WI38 (cell line): ENCODE measurements at regions not wholly inside any gene's neighbourhood (a gene's known extent, or its start where the extent isn't known, plus 50 kb on each side); places are given as distances from the start of the nearest gene placed in this dataset.
"Not testable (repeated sequence)": the region's sequence is repeated elsewhere in the genome, so short reads cannot be mapped to it uniquely, and the experiment has no call there.

Experiments
- H3K4me3 ChIP-seq: 2 replicates; pipeline ENCODE4 v1.5.1; 2011; ENCODE audit warnings: low read depth, mild to moderate bottlenecking, control low read depth, low read length
- TF ChIP-seq, protein P1 (sequence below): IDR thresholded peaks from 2 replicates; pipeline ENCODE4 v1.5.1; 2012; ENCODE audit warnings: low read depth, mild to moderate bottlenecking, control low read depth, low read length

DNA sequence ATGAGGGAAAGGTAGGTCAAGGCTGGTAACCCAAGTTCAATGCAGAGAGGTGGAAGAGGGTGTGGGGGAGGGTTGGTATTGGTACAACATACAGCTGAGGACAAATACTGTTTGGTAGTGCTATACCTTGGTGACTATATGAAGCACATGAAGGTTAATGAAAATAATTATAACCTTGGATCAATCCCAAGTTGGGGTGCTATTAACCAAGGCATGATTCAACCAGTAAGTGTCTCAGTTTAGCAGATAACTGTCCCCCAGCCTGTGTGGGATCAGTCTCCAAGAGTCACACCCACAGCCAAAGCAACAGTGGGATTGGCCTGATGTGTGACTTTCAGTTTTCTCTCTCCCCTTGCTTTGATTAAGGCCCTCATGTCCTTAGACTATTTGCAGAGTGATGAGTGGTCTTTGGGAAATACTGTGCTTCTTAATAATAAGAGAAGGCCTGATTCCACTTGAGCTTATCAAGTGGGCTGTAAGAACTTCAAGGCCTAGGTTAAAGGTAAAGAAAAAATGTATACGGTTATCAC lies 80.8 kb downstream of the EOMES start:
- TF ChIP-seq, protein P1, sequence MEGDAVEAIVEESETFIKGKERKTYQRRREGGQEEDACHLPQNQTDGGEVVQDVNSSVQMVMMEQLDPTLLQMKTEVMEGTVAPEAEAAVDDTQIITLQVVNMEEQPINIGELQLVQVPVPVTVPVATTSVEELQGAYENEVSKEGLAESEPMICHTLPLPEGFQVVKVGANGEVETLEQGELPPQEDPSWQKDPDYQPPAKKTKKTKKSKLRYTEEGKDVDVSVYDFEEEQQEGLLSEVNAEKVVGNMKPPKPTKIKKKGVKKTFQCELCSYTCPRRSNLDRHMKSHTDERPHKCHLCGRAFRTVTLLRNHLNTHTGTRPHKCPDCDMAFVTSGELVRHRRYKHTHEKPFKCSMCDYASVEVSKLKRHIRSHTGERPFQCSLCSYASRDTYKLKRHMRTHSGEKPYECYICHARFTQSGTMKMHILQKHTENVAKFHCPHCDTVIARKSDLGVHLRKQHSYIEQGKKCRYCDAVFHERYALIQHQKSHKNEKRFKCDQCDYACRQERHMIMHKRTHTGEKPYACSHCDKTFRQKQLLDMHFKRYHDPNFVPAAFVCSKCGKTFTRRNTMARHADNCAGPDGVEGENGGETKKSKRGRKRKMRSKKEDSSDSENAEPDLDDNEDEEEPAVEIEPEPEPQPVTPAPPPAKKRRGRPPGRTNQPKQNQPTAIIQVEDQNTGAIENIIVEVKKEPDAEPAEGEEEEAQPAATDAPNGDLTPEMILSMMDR, result no peak
- H3K4me3 ChIP-seq, result no peak overlapping the region

DNA sequence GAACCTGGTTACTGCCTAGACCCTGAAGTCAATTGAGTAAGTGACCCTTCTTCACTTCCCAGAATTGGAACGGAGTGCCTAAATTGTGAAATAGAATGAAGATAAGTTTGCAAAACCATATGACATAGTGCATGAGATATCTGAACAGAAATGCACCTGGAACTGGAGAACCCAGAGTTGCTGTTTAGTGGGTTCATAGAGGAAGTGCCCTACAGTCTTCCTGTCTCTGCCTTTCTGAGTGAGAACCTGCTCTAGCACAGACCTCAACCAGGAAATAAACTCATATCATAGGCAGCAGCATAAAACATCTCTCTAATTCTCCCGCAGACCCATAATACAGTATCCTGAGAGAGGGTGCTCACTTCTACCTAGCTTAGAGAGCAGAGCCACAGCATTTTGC lies 82.9 kb downstream of the EOMES start:
- H3K4me3 ChIP-seq, result no peak overlapping the region

DNA sequence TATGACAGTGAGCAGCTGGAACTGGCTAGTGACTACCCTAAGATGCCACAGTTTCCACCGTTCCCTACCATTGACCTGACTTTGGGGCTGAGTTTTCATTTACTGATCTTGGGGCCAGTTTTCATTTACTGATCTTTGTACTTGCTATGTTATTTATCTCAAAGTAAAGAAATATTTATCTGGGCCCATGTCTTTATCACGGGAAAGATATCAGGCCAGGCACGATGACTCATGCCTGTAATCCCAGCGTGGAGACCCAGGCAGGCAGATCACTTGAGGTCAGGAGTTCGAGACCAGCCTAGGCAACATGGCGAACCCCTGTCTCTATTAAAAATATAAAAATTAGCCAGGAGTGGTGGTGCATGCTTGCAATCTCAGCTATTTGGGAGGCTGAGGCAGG lies 83.5 kb downstream of the EOMES start:
- TF ChIP-seq, protein P1, result no peak
- H3K4me3 ChIP-seq, result no peak overlapping the region

More for the DNA sequence above, 82.9 kb downstream of the EOMES start:
- TF ChIP-seq, protein P1, result no peak

DNA sequence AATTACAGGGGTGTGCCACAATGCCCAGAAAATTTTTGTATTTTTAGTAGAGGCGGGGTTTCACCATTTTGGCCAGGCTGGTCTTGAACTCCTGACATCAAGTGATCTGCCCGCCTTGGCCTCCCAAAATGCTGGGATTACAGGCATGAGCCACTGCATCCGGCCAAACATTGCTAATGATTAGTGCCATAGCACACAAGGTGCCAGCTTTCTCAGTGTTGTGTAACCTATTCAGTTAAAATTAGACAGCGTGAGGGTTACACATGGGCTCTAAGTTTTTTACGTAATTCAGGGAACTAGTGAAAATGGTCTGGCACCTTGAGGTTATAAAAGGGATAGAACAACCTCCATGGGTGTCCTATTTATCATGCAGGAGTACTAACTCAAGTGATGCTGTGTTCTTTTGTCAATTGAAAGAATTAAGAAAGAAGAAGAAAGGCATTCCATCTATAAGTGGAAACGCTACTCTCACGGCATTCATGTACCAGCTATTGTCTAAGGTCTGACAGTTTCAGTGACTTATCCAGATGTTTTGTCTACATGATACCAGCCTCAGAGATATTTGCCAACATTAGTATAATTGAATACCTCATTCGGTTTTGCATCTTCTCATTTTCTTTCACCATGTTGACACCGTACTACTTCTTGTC lies 84.7 kb downstream of the EOMES start:
- no peak overlapping the region for H3K4me3 ChIP-seq
- TF ChIP-seq, protein P1, result no peak

DNA sequence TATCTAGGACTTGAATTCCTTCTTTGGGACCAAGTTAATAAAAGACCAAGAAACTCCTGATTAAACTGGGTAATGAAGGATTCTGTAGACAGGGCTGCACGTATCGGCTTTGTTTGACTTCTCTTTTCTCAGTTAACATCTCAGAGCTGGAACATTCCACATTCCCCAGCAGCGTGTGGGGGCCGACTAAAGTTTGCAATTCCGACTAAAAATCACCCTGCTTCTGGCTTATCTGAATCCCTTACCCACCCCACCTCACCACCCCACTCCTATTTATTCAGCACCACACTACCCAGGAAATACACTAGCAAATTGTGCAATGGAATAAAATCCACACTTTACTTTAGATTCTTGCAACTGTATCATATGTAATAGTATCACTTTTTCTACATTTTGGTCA lies 87.1 kb downstream of the EOMES start:
- not testable (repeated sequence) for H3K4me3 ChIP-seq

DNA sequence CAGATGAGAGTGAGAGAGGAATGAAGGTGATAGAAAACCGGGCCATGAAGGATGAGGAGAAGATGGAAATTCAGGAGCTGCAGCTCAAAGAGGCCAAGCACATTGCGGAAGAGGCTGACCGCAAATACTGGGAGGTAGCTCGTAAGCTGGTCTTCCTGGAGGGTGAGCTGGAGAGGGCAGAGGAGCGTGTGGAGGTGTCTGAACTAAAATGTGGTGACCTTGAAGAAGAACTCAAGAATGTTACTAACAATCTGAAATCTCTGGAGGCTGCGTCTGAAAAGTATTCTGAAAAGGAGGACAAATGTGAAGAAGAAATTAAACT lies 88.9 kb downstream of the EOMES start:
- TF ChIP-seq, protein P1, result no peak
- H3K4me3 ChIP-seq, result peak overlapping the region; percentile 59

DNA sequence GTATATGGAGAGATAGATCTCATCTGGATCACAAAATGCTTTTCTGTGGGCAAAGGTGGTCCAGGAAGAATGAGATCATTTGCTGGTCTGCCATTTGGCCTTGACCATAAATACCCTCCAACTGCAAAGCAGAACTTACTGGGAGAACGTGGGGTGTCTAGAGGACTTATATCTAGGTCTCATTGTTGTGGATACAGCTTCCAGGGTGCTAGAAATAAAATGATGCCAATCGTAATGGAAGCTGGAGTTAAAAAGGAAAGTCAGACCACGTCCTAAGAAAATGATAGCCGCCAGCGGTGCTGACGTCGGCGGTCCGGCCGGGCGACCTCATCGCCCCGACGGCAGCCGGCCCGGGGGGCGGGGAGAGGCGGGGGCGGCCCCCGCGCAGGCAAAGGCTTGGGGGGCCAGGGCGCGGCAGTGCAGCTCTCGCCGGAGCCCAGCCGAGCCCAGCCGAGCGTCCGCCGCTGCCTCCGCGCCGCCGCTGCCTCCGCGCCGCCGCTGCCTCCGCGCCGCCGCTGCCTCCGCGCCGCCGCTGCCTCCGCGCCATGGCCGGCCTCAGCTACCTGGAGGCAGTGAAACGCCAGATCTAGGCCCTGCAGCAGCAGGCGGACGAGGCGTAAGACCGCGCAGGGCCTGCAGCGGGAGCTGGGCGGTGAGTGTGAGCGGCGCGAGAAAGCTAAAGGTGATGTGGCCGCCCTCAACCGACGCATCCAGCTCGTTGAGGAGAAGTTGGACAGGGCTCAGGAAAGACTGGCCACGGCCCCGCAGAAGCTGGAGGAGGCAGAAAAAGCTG lies 89.5 kb downstream of the EOMES start:
- TF ChIP-seq, protein P1, result no peak
- H3K4me3 ChIP-seq, result peak overlapping the region; percentile 59
